Gastroesophageal sphincter (tissue), 3 donors: ENCODE measurements at regions not wholly inside any gene's neighbourhood (a gene's known extent, or its start where the extent isn't known, plus 50 kb on each side); places are given as distances from the start of the nearest gene placed in this dataset.

ENCODE experiments used
- EP300 ChIP-seq: sonication (generic); formaldehyde crosslinking; IDR thresholded peaks from one replicate; pipeline ENCODE4 v1.6.1; 2017; ENCODE audit warnings: antibody characterized with exemption, mild to moderate bottlenecking
- POLR2A ChIP-seq, 2 donors: fragments of 450-650 bp; IDR thresholded peaks; one replicate each; pipeline ENCODE4 v1.6.1; 2017; ENCODE audit warnings: antibody characterized with exemption in 2 of 2, mild to moderate bottlenecking in 2 of 2, moderate library complexity in 1 of 2
- POLR2AphosphoS5 ChIP-seq: sonication (generic); formaldehyde crosslinking; IDR thresholded peaks from one replicate; pipeline ENCODE4 v1.6.1; 2017; ENCODE audit warnings: antibody characterized with exemption
- TF ChIP-seq, protein P1 (sequence below), 4 experiments: fragments of 200-600 bp in 2 of 4; fragments of 450-650 bp in 2 of 4; sonication (generic) in 1 of 4; IDR thresholded peaks; one replicate each; pipeline ENCODE4 v1.5.1; 2017 to 2019; ENCODE audit warnings: antibody characterized with exemption in 4 of 4, mild to moderate bottlenecking in 2 of 4, moderate library complexity in 2 of 4

GRCh38 chr14:21991130-21991529 lies 317.5 kb upstream of the OR4E1 start:
- TF ChIP-seq, protein P1, sequence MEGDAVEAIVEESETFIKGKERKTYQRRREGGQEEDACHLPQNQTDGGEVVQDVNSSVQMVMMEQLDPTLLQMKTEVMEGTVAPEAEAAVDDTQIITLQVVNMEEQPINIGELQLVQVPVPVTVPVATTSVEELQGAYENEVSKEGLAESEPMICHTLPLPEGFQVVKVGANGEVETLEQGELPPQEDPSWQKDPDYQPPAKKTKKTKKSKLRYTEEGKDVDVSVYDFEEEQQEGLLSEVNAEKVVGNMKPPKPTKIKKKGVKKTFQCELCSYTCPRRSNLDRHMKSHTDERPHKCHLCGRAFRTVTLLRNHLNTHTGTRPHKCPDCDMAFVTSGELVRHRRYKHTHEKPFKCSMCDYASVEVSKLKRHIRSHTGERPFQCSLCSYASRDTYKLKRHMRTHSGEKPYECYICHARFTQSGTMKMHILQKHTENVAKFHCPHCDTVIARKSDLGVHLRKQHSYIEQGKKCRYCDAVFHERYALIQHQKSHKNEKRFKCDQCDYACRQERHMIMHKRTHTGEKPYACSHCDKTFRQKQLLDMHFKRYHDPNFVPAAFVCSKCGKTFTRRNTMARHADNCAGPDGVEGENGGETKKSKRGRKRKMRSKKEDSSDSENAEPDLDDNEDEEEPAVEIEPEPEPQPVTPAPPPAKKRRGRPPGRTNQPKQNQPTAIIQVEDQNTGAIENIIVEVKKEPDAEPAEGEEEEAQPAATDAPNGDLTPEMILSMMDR (IDR thresholded peaks at IDR 0.05) = no peak
- TF ChIP-seq POLR2A (IDR thresholded peaks at IDR 0.05) (no peak), POLR2AphosphoS5 (no peak), EP300 (no peak)
